NCI-H2029 treated with DMSO at 0.1 percent for 48 hours (cell line): ENCODE measurements at regions not wholly inside any gene's neighbourhood (a gene's known extent, or its start where the extent isn't known, plus 50 kb on each side); places are given as distances from the start of the nearest gene placed in this dataset.

Source experiments
- DNase-seq: peaks from one replicate; lab custom pipeline; 2025; lab: John Stamatoyannopoulos, UW

- no peak for DNase-seq
Observed at GRCh38 chr7:108985037-108985436, 415.4 kb downstream of the DNAJB9 start.

GRCh38 chr7:108989319-108989718, 419.6 kb downstream of the DNAJB9 start:
- DNase-seq: no peak

GRCh38 chr7:108997480-108997879, 427.8 kb downstream of the DNAJB9 start:
- no peak for DNase-seq

GRCh38 chr7:109003742-109004141, 434.1 kb downstream of the DNAJB9 start:
- no peak for DNase-seq

GRCh38 chr7:109009636-109010035, 440.0 kb downstream of the DNAJB9 start:
- no peak for DNase-seq

GRCh38 chr7:109020251-109020650, 450.6 kb downstream of the DNAJB9 start:
- no peak for DNase-seq

GRCh38 chr7:109021390-109021789, 451.7 kb downstream of the DNAJB9 start:
- DNase-seq: no peak

GRCh38 chr7:109029866-109030265, 460.2 kb downstream of the DNAJB9 start:
- no peak for DNase-seq

GRCh38 chr7:109044691-109045090, 475.0 kb downstream of the DNAJB9 start:
- DNase-seq: no peak

GRCh38 chr7:109049366-109049765, 479.7 kb downstream of the DNAJB9 start:
- DNase-seq: no peak

GRCh38 chr7:109059089-109059488, 489.4 kb downstream of the DNAJB9 start:
- DNase-seq: no peak

GRCh38 chr7:109062798-109063197, 493.1 kb downstream of the DNAJB9 start:
- no peak for DNase-seq

- DNase-seq: no peak
Observed at GRCh38 chr7:109073543-109073942, 503.9 kb downstream of the DNAJB9 start.

GRCh38 chr7:109076396-109076972, 506.8 kb downstream of the DNAJB9 start:
- no peak for DNase-seq

GRCh38 chr7:109091042-109091441, 521.4 kb downstream of the DNAJB9 start:
- DNase-seq: no peak

GRCh38 chr7:109092268-109092667, 522.6 kb downstream of the DNAJB9 start:
- no peak for DNase-seq

GRCh38 chr7:109101332-109101731, 531.7 kb downstream of the DNAJB9 start:
- DNase-seq: no peak

- no peak for DNase-seq
Observed at GRCh38 chr7:109109558-109109957, 539.9 kb downstream of the DNAJB9 start.

GRCh38 chr7:109111086-109111485, 541.4 kb downstream of the DNAJB9 start:
- DNase-seq: no peak

GRCh38 chr7:109121599-109122300, 552.1 kb downstream of the DNAJB9 start:
- DNase-seq: no peak

GRCh38 chr7:109125001-109125400, 555.3 kb downstream of the DNAJB9 start:
- DNase-seq: no peak

- no peak for DNase-seq
Observed at GRCh38 chr7:109126404-109127050, 556.9 kb downstream of the DNAJB9 start.

GRCh38 chr7:109127145-109127544, 557.5 kb downstream of the DNAJB9 start:
- DNase-seq: no peak
